ENCODE measurements at regions not wholly inside any gene's neighbourhood (a gene's known extent, or its start where the extent isn't known, plus 50 kb on each side); places are given as distances from the start of the nearest gene placed in this dataset.

DNA sequence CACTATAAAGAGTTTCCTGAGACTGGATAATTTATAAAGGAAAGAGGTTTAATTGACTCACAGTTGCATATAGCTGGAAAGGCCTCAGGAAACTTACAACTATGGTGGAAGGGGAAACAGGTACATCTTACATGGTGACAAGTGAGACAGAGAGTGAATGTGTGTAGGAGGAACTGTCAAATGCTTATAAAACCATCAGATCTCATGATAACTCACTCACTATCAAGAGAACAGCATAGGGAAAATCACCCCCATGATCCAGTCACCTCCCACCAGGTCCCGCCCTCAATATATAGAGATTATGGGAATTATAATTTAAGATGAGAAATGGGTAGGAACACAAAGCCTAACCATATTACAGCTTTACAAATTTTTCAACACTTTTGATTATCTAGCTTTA lies 266.0 kb downstream of the DTHD1 start:
- DNase-seq (ENCODE audit: insufficient read length, low spot score): no peak
- TF ChIP-seq, protein P1, sequence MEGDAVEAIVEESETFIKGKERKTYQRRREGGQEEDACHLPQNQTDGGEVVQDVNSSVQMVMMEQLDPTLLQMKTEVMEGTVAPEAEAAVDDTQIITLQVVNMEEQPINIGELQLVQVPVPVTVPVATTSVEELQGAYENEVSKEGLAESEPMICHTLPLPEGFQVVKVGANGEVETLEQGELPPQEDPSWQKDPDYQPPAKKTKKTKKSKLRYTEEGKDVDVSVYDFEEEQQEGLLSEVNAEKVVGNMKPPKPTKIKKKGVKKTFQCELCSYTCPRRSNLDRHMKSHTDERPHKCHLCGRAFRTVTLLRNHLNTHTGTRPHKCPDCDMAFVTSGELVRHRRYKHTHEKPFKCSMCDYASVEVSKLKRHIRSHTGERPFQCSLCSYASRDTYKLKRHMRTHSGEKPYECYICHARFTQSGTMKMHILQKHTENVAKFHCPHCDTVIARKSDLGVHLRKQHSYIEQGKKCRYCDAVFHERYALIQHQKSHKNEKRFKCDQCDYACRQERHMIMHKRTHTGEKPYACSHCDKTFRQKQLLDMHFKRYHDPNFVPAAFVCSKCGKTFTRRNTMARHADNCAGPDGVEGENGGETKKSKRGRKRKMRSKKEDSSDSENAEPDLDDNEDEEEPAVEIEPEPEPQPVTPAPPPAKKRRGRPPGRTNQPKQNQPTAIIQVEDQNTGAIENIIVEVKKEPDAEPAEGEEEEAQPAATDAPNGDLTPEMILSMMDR (IDR thresholded peaks at IDR 0.05; ENCODE audit: insufficient read depth, missing control alignments): no peak
- no peak for FAIRE-seq

DNA sequence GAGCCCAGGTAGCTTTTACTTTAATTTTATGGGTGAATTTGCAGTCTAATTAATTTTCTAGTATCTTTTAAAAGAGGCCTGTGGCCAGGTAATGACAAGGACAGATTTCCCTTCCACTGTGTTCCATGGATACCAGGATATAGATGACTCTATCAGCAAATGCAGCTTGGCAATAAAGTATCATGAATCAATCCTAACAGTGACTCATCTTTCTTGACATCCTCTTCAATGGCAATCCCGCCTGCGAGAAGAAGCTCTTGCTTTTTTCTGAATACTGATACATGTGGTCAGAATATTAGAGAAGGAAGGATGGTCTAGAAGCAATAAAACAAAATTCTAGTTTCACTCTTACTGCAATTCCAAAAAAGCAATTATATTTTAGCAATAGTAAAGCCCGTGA lies 267.8 kb downstream of the DTHD1 start:
- FAIRE-seq (no peak), DNase-seq (ENCODE audit: insufficient read length, low spot score) (no peak)
- TF ChIP-seq, protein P1 (IDR thresholded peaks at IDR 0.05; ENCODE audit: insufficient read depth, missing control alignments): no peak

DNA sequence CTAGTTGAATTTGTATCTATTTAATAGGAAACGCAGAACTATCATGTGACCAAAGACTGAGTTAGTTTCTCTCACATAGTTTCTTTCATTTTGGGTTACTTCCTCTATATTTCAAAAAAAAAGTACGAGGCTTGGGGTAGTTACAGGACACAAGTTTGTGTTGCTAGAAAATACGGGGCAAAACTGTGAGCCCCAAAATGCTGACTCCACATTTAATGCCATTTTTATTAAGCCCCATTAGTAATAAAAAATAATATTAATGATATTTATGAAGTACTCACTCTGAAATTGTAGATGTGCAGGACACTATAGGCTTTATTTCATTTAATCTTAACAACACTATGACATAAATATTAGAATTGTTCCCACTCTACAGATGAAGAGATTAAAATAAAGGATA lies 268.6 kb downstream of the DTHD1 start:
- FAIRE-seq (no peak), DNase-seq (ENCODE audit: insufficient read length, low spot score) (no peak)
- TF ChIP-seq, protein P1 (IDR thresholded peaks at IDR 0.05; ENCODE audit: insufficient read depth, missing control alignments): no peak

GRCh38 chr4:36551697-36552214 lies 270.3 kb downstream of the DTHD1 start:
- FAIRE-seq (no peak), DNase-seq (ENCODE audit: insufficient read length, low spot score) (no peak)
- TF ChIP-seq, protein P1 (IDR thresholded peaks at IDR 0.05; ENCODE audit: insufficient read depth, missing control alignments): no peak

GRCh38 chr4:36553029-36553428 lies 271.6 kb downstream of the DTHD1 start:
- TF ChIP-seq, protein P1 (IDR thresholded peaks at IDR 0.05; ENCODE audit: insufficient read depth, missing control alignments): no peak
- DNase-seq (ENCODE audit: insufficient read length, low spot score) (no peak), FAIRE-seq (no peak)

DNA sequence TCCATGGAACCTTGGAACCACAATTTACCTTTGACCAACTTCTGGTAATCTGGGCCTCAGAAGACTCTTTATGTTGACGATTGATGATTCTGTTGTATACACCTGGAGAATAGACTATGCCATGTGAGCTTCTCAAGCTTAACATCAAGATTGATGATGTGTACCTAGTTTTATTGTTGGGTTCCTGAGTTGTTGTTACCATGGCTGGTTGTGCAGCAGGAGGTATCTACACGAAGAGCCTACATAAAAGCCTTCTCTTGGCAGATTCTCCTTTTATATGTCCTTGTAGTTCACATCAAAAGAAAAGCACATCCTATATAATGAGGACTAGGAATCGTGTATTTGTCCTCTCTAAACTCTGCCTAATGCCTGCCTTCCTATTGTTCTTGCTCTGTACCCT lies 272.0 kb downstream of the DTHD1 start:
- no peak for FAIRE-seq

GRCh38 chr4:36556984-36557383 lies 275.6 kb downstream of the DTHD1 start:
- no peak for FAIRE-seq

More for the DNA sequence above, 272.0 kb downstream of the DTHD1 start:
- TF ChIP-seq, protein P1 (IDR thresholded peaks at IDR 0.05; ENCODE audit: insufficient read depth, missing control alignments): no peak
- DNase-seq (ENCODE audit: insufficient read length, low spot score): no peak

More at GRCh38 chr4:36556984-36557383, 275.6 kb downstream of the DTHD1 start:
- TF ChIP-seq, protein P1 (IDR thresholded peaks at IDR 0.05; ENCODE audit: insufficient read depth, missing control alignments): no peak
- no peak for DNase-seq (ENCODE audit: insufficient read length, low spot score)

Data from D721Med (cell line).